SJSA1 (cell line): ENCODE measurements at regions not wholly inside any gene's neighbourhood (a gene's known extent, or its start where the extent isn't known, plus 50 kb on each side); places are given as distances from the start of the nearest gene placed in this dataset.
"Not testable (repeated sequence)": the region's sequence is repeated elsewhere in the genome, so short reads cannot be mapped to it uniquely, and the experiment has no call there.

ENCODE experiments used
- DNase-seq, 2 experiments: peaks; one replicate each; pipeline ENCODE4 v3.0.0-alpha.2; 2015 to 2020; ENCODE audit warnings: low spot score in 2 of 2, low read depth in 1 of 2
- H3K27ac ChIP-seq: fragments of 250-450 bp; sonication (Bioruptor Pico); 2 replicates; pipeline ENCODE4 v1.5.1; 2020; ENCODE audit warnings: mild to moderate bottlenecking, moderate library complexity
- H3K27me3 ChIP-seq: fragments of 250-450 bp; sonication (Bioruptor Pico); replicated peaks from 2 replicates; pipeline ENCODE4 v1.5.1; 2020; ENCODE audit warnings: mild to moderate bottlenecking, moderate library complexity
- H3K36me3 ChIP-seq: fragments of 250-450 bp; sonication (Bioruptor Pico); 2 replicates; pipeline ENCODE4 v1.5.1; 2020; ENCODE audit warnings: mild to moderate bottlenecking
- H3K4me1 ChIP-seq: fragments of 250-450 bp; sonication (Bioruptor Pico); replicated peaks from 2 replicates; pipeline ENCODE4 v1.6.1; 2021; ENCODE audit warnings: mild to moderate bottlenecking
- H3K4me3 ChIP-seq: fragments of 250-450 bp; sonication (Bioruptor Pico); 2 replicates; pipeline ENCODE4 v1.5.1; 2020; ENCODE audit warnings: mild to moderate bottlenecking
- H3K9me3 ChIP-seq: fragments of 250-450 bp; sonication (Bioruptor Pico); replicated peaks from 2 replicates; pipeline ENCODE4 v1.5.1; 2020; ENCODE audit warnings: mild to moderate bottlenecking

GRCh38 chr22:22821340-22821739 is 66.3 kb upstream of the IGLL5 start:
- Histone ChIP-seq H3K4me1 (no peaks in the 10 kb centered on the region), H3K9me3 (no peaks in the 10 kb centered on the region), H3K27ac (no peak overlapping the region), H3K4me3 (no peak overlapping the region), H3K36me3 (no peaks in the 10 kb centered on the region), H3K27me3 (peaks cover 9% of the 10 kb centered on the region)
- DNase-seq, result no peak

- DNase-seq, result no peak
- H3K9me3 ChIP-seq, result no peaks in the 10 kb centered on the region
- H3K36me3 ChIP-seq, result no peaks in the 10 kb centered on the region
- H3K4me1 ChIP-seq, result no peaks in the 10 kb centered on the region
- no peak overlapping the region for H3K27ac ChIP-seq
- peaks cover 7% of the 10 kb centered on the region; the same call in 1 of the 2 replicates for H3K27me3 ChIP-seq
- no peak overlapping the region for H3K4me3 ChIP-seq
Measured at GRCh38 chr22:22822106-22822505, 65.5 kb upstream of the IGLL5 start.

- H3K4me3 ChIP-seq, H3K9me3 ChIP-seq, H3K4me1 ChIP-seq, H3K27me3 ChIP-seq, H3K36me3 ChIP-seq, DNase-seq, H3K27ac ChIP-seq: not testable (repeated sequence)
Measured at GRCh38 chr22:22822553-22822952, 65.1 kb upstream of the IGLL5 start.

GRCh38 chr22:22823131-22823810 is 64.3 kb upstream of the IGLL5 start:
- no peak overlapping the region for H3K27ac ChIP-seq
- H3K4me1 ChIP-seq, result no peaks in the 10 kb centered on the region
- peaks cover 7% of the 10 kb centered on the region; the same call in 1 of the 2 replicates for H3K27me3 ChIP-seq
- no peaks in the 10 kb centered on the region for H3K9me3 ChIP-seq
- no peaks in the 10 kb centered on the region for H3K36me3 ChIP-seq
- no peak for DNase-seq
- H3K4me3 ChIP-seq, result no peak overlapping the region

- H3K4me1 ChIP-seq, result no peaks in the 10 kb centered on the region
- DNase-seq, result no peak
Measured at GRCh38 chr22:22824340-22825212, 63.0 kb upstream of the IGLL5 start.

GRCh38 chr22:22825213-22825593 is 62.4 kb upstream of the IGLL5 start:
- Histone ChIP-seq H3K27me3 (peaks cover 5% of the 10 kb centered on the region; the same call in 1 of the 2 replicates), H3K4me1 (no peaks in the 10 kb centered on the region), H3K36me3 (no peaks in the 10 kb centered on the region), H3K9me3 (no peaks in the 10 kb centered on the region), H3K4me3 (no peak overlapping the region), H3K27ac (no peak overlapping the region)
- DNase-seq, result no peak

More at GRCh38 chr22:22824340-22825212, 63.0 kb upstream of the IGLL5 start:
- no peak overlapping the region for H3K27ac ChIP-seq
- no peaks in the 10 kb centered on the region for H3K36me3 ChIP-seq
- no peaks in the 10 kb centered on the region for H3K9me3 ChIP-seq
- H3K27me3 ChIP-seq, result peaks cover 7% of the 10 kb centered on the region; the same call in 1 of the 2 replicates
- H3K4me3 ChIP-seq, result no peak overlapping the region

GRCh38 chr22:22827187-22827939 is 60.3 kb upstream of the IGLL5 start:
- Histone ChIP-seq H3K27ac (no peak overlapping the region), H3K36me3 (no peaks in the 10 kb centered on the region), H3K27me3 (peaks cover 13% of the 10 kb centered on the region; the same call in 1 of the 2 replicates), H3K4me1 (no peaks in the 10 kb centered on the region), H3K4me3 (no peak overlapping the region), H3K9me3 (no peaks in the 10 kb centered on the region)
- DNase-seq, result no peak

- H3K9me3 ChIP-seq, result no peaks in the 10 kb centered on the region
- H3K27me3 ChIP-seq, result 0 out of 2 replicates have a peak, but pooled peaks cover 8% of the 10 kb centered on the region
- no peaks in the 10 kb centered on the region for H3K36me3 ChIP-seq
- no peak for DNase-seq
- no peaks in the 10 kb centered on the region for H3K4me1 ChIP-seq
- H3K4me3 ChIP-seq, result no peak overlapping the region
- no peak overlapping the region for H3K27ac ChIP-seq
Measured at GRCh38 chr22:22830193-22830592, 57.4 kb upstream of the IGLL5 start.

- Histone ChIP-seq H3K4me1 (no peaks in the 10 kb centered on the region), H3K4me3 (no peak overlapping the region), H3K36me3 (no peaks in the 10 kb centered on the region; the same call in 1 of the 2 replicates), H3K9me3 (no peaks in the 10 kb centered on the region), H3K27me3 (peaks cover 13% of the 10 kb centered on the region; the same call in 1 of the 2 replicates), H3K27ac (no peak overlapping the region)
- DNase-seq, result no peak
Measured at GRCh38 chr22:22830957-22831688, 56.5 kb upstream of the IGLL5 start.

GRCh38 chr22:22833059-22833458 is 54.6 kb upstream of the IGLL5 start:
- no peaks in the 10 kb centered on the region for H3K4me1 ChIP-seq
- no peak overlapping the region for H3K27ac ChIP-seq
- no peaks in the 10 kb centered on the region for H3K9me3 ChIP-seq
- H3K4me3 ChIP-seq, result no peak overlapping the region
- H3K27me3 ChIP-seq, result peaks cover 19% of the 10 kb centered on the region; the same call in 1 of the 2 replicates
- DNase-seq, result no peak
- H3K36me3 ChIP-seq, result no peaks in the 10 kb centered on the region; the same call in 1 of the 2 replicates

GRCh38 chr22:22833488-22833887 is 54.1 kb upstream of the IGLL5 start:
- Histone ChIP-seq H3K36me3 (no peaks in the 10 kb centered on the region; the same call in 1 of the 2 replicates), H3K27ac (no peak overlapping the region), H3K27me3 (peaks cover 19% of the 10 kb centered on the region; the same call in 1 of the 2 replicates), H3K4me3 (no peak overlapping the region), H3K9me3 (no peaks in the 10 kb centered on the region), H3K4me1 (no peaks in the 10 kb centered on the region)
- DNase-seq, result no peak

- Histone ChIP-seq H3K4me3 (no peak overlapping the region), H3K36me3 (no peaks in the 10 kb centered on the region; the same call in 1 of the 2 replicates), H3K9me3 (no peaks in the 10 kb centered on the region), H3K4me1 (no peaks in the 10 kb centered on the region), H3K27me3 (peaks cover 19% of the 10 kb centered on the region; the same call in 1 of the 2 replicates), H3K27ac (no peak overlapping the region)
- no peak for DNase-seq
Measured at GRCh38 chr22:22834204-22834603, 53.4 kb upstream of the IGLL5 start.

GRCh38 chr22:22834783-22835182 is 52.8 kb upstream of the IGLL5 start:
- Histone ChIP-seq H3K27me3 (peaks cover 19% of the 10 kb centered on the region; the same call in 1 of the 2 replicates), H3K4me3 (no peak overlapping the region), H3K36me3 (no peaks in the 10 kb centered on the region; the same call in 1 of the 2 replicates), H3K4me1 (no peaks in the 10 kb centered on the region), H3K27ac (no peak overlapping the region), H3K9me3 (no peaks in the 10 kb centered on the region)
- DNase-seq, result no peak
